ENCODE measurements at regions not wholly inside any gene's neighbourhood (a gene's known extent, or its start where the extent isn't known, plus 50 kb on each side); places are given as distances from the start of the nearest gene placed in this dataset.

DNA sequence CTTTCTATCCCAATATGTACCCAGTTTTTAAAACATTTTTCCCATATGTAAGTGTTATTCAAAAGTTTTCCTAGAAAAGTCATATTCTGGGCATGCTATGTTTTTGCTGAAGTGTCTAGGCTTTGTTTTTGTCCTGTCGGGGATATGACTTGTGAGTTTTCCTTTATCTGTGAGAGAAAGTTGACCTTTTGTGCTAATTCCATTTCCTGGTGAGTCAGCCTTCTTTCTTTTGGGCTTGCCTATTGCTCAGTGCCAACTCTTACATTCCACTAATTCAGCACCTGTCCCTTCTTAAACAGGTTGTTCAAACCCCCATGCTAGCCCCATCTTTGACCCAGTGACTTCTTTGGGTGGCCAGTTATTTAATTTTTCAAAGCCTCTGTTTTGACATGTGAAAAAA is 146.2 kb downstream of the AHR start:
- no peak for DNase-seq (ENCODE audit: low spot score in 2 of 2)
- no peaks in the 10 kb centered on the region for H3K27me3 ChIP-seq
- H3K9me3 ChIP-seq = peaks cover 0 to 11% of the 10 kb centered on the region in 2 donors
- no peaks in the 10 kb centered on the region for H3K36me3 ChIP-seq
- no peak overlapping the region for H3K4me3 ChIP-seq
- H3K27ac ChIP-seq = no peak overlapping the region
- no peaks in the 10 kb centered on the region for H3K4me1 ChIP-seq
- no peak for TF ChIP-seq POLR2A (IDR thresholded peaks at IDR 0.05)
- TF ChIP-seq, protein P1, sequence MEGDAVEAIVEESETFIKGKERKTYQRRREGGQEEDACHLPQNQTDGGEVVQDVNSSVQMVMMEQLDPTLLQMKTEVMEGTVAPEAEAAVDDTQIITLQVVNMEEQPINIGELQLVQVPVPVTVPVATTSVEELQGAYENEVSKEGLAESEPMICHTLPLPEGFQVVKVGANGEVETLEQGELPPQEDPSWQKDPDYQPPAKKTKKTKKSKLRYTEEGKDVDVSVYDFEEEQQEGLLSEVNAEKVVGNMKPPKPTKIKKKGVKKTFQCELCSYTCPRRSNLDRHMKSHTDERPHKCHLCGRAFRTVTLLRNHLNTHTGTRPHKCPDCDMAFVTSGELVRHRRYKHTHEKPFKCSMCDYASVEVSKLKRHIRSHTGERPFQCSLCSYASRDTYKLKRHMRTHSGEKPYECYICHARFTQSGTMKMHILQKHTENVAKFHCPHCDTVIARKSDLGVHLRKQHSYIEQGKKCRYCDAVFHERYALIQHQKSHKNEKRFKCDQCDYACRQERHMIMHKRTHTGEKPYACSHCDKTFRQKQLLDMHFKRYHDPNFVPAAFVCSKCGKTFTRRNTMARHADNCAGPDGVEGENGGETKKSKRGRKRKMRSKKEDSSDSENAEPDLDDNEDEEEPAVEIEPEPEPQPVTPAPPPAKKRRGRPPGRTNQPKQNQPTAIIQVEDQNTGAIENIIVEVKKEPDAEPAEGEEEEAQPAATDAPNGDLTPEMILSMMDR (IDR thresholded peaks at IDR 0.05) = no peak
- TF ChIP-seq POLR2AphosphoS5 (IDR thresholded peaks at IDR 0.05) = no peak
- intact Hi-C loops (cut with DNase I; ENCODE audit: low total_unique reads) = no loop called here

DNA sequence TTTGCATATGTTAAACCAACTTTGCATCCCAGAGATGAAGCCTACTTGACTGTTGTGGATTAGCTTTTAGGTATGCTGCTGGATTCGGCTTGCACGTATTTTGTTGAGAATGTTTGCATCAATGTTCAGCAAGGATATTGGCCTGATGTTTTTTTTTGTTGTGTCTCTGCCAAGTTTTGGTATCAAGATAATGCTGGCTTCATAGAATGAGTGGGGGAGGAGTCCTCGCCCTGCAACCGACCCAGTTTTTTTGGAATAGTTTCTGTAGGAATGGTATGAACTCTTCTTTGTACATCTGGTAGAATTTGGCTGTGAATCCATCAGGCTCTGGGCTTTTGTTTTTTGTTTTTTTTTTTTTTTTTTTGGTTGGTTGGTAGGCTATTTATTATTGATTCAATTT is 147.9 kb downstream of the AHR start:
- TF ChIP-seq, protein P1 (IDR thresholded peaks at IDR 0.05) = no peak
- TF ChIP-seq POLR2A (IDR thresholded peaks at IDR 0.05) = no peak
- Histone ChIP-seq H3K27ac (no peak overlapping the region), H3K4me3 (no peak overlapping the region), H3K36me3 (no peaks in the 10 kb centered on the region), H3K27me3 (no peaks in the 10 kb centered on the region), H3K9me3 (peaks cover 0 to 11% of the 10 kb centered on the region in 2 donors), H3K4me1 (no peaks in the 10 kb centered on the region)
- intact Hi-C loops (cut with DNase I; ENCODE audit: low total_unique reads) = no loop called here
- no peak for DNase-seq (ENCODE audit: low spot score in 2 of 2)

DNA sequence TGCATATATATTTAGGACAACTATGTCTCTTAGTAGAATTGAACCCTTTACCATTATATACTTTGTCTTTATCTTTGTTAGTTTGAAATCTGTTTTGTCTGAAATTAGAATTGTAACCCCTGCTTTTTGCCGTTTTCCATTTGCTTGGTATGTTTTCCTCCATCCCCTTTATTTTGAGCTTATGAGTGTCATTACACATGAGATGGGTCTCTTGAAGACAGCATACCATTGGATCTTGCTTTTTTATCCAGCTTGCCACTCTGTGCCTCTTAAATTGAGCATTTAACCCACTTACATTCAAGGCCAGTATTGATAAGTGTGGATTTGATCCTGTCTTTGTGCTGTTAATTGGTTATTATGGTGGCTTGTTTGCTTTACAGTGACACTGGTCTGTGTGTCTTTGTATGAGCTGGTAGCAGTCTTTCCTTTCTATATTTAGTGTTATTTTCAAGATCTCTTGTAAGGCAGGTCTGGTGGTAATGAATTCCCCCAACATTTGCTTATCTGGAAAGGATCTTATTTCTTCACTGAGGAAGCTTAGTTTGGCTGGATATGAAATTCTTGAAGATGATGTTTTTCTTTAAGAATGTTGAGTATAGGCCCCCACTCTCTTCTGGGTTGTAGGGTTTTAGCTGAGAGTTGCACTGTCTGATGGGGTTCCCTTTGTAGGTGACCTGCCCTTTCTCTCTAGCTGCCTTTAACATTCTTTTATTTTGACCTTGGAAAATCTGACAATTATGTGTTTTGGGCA is 149.5 kb downstream of the AHR start:
- H3K36me3 ChIP-seq = no peaks in the 10 kb centered on the region
- DNase-seq (ENCODE audit: low spot score in 2 of 2) = no peak
- no peak overlapping the region for H3K27ac ChIP-seq
- peaks cover 0 to 11% of the 10 kb centered on the region in 2 donors for H3K9me3 ChIP-seq
- H3K4me3 ChIP-seq = no peak overlapping the region
- TF ChIP-seq POLR2AphosphoS5 (IDR thresholded peaks at IDR 0.05) = no peak
- no peak for TF ChIP-seq POLR2A (IDR thresholded peaks at IDR 0.05)
- TF ChIP-seq, protein P1 (IDR thresholded peaks at IDR 0.05) = no peak
- no peaks in the 10 kb centered on the region for H3K27me3 ChIP-seq
- H3K4me1 ChIP-seq = no peaks in the 10 kb centered on the region
- intact Hi-C loops (cut with DNase I; ENCODE audit: low total_unique reads) = no loop called here

DNA sequence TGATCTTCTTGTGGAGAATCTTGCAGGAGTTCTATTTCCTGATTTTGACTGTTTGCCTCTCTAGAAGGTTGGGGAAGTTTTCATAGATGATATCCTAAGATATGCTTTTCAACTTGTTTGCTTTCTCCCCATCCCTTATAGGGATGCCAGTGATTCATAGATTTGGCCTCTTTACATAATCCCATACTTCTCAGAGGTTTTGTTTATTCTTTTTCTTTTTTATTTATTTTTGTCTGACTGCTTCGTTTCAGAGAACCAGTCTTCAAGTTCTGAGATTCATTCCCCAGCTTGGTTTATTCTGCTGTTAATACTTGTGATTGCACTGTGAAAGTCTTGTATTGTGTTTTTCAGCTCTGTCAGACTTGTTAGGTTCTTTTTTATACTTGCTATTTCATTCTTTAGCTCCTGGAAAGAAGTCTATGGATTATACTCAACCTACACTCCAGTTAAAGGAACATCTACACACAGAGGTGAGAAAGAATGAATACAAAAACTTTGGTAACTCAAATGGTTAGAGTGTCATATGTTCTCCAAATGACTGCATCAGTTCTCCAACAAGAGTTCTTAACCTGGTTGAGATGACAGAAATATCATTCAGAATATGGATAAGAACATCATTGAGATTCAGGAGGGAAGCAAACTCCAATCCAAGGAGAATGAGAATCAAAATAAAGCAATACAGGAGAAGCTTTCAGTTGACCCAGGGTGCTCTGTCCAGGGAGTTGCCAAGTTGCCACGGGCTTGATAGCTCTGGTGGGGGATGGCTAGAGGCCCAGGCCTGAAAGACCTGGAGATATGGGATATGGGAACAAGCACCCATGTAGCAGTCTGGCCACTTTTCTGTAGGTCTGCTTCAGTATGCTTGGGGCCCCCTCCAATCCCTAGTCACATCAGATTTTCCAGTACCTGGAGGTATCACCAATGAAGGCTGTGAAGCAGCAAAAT is 150.3 kb downstream of the AHR start:
- Histone ChIP-seq H3K4me3 (no peak overlapping the region), H3K4me1 (no peaks in the 10 kb centered on the region), H3K36me3 (no peaks in the 10 kb centered on the region), H3K9me3 (peaks cover 0 to 11% of the 10 kb centered on the region in 2 donors), H3K27me3 (no peaks in the 10 kb centered on the region), H3K27ac (no peak overlapping the region)
- TF ChIP-seq POLR2A (IDR thresholded peaks at IDR 0.05) (no peak), POLR2AphosphoS5 (IDR thresholded peaks at IDR 0.05) (no peak)
- TF ChIP-seq, protein P1 (IDR thresholded peaks at IDR 0.05) = no peak
- no peak for DNase-seq (ENCODE audit: low spot score in 2 of 2)
- intact Hi-C loops (cut with DNase I; ENCODE audit: low total_unique reads) = no loop called here

DNA sequence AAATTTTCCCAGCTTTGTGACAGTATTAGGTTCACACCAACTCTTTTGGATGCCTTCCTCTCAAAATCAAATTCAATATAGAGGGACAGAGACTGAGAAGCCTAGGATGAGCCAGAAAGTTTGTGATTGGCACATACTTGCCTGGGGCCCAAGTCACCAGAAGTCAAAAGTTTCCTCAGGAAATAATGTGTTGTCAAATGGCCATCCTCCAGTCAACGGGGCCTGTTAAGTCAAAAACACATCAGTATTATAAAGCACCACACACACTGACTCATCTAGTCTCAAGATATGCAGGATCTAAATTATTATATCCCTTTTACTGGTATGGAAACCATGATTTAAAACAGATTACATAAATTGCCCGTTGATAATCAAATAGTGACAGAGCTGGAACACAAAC is 158.1 kb downstream of the AHR start:
- H3K27ac ChIP-seq = no peak overlapping the region
- no peaks in the 10 kb centered on the region for H3K27me3 ChIP-seq
- no peak for DNase-seq (ENCODE audit: low spot score in 2 of 2)
- no peaks in the 10 kb centered on the region for H3K9me3 ChIP-seq
- H3K36me3 ChIP-seq = no peaks in the 10 kb centered on the region
- H3K4me1 ChIP-seq = no peaks in the 10 kb centered on the region
- no peak overlapping the region for H3K4me3 ChIP-seq
- TF ChIP-seq POLR2AphosphoS5 (IDR thresholded peaks at IDR 0.05) = no peak
- TF ChIP-seq, protein P1 (IDR thresholded peaks at IDR 0.05) = no peak
- TF ChIP-seq POLR2A (IDR thresholded peaks at IDR 0.05) = no peak
- intact Hi-C loops (cut with DNase I; ENCODE audit: low total_unique reads) = no loop called here

Measured in breast epithelium (tissue), 4 donors.